ENCODE measurements at regions not wholly inside any gene's neighbourhood (a gene's known extent, or its start where the extent isn't known, plus 50 kb on each side); places are given as distances from the start of the nearest gene placed in this dataset.

- DNase-seq: no peak
These were observed 377.0 kb downstream of the ETS1 start for GRCh38 chr11:128210148-128210940.

GRCh38 chr11:128209138-128209435 is 378.3 kb downstream of the ETS1 start:
- DNase-seq: no peak

GRCh38 chr11:128208329-128209137 is 378.8 kb downstream of the ETS1 start:
- no peak for DNase-seq

- peak; percentile 9 for DNase-seq
These were observed 379.5 kb downstream of the ETS1 start for GRCh38 chr11:128207861-128208321.

- no peak for DNase-seq
These were observed 380.9 kb downstream of the ETS1 start for GRCh38 chr11:128206461-128206860.

GRCh38 chr11:128205796-128206195 is 381.6 kb downstream of the ETS1 start:
- DNase-seq: no peak

GRCh38 chr11:128204898-128205297 is 382.5 kb downstream of the ETS1 start:
- DNase-seq: no peak

- no peak for DNase-seq
These were observed 385.6 kb downstream of the ETS1 start for GRCh38 chr11:128201801-128202200.

- no peak for DNase-seq
These were observed 386.3 kb downstream of the ETS1 start for GRCh38 chr11:128201009-128201408.

- no peak for DNase-seq
These were observed 386.9 kb downstream of the ETS1 start for GRCh38 chr11:128200467-128200866.

GRCh38 chr11:128198216-128198772 is 389.1 kb downstream of the ETS1 start:
- DNase-seq: no peak

- peak; percentile 5 for DNase-seq
These were observed 391.1 kb downstream of the ETS1 start for GRCh38 chr11:128196235-128196634.

GRCh38 chr11:128195756-128196155 is 391.6 kb downstream of the ETS1 start:
- DNase-seq: no peak

GRCh38 chr11:128195057-128195751 is 392.2 kb downstream of the ETS1 start:
- peak; percentile 46 for DNase-seq

GRCh38 chr11:128194216-128194615 is 393.1 kb downstream of the ETS1 start:
- DNase-seq: peak; percentile 31

- DNase-seq: no peak
These were observed 393.7 kb downstream of the ETS1 start for GRCh38 chr11:128193615-128194014.

- DNase-seq: no peak
These were observed 397.0 kb downstream of the ETS1 start for GRCh38 chr11:128190312-128190711.

- DNase-seq: no peak
These were observed 397.5 kb downstream of the ETS1 start for GRCh38 chr11:128189823-128190222.

GRCh38 chr11:128188346-128189004 is 398.9 kb downstream of the ETS1 start:
- DNase-seq: no peak

GRCh38 chr11:128187835-128188234 is 399.5 kb downstream of the ETS1 start:
- DNase-seq: no peak

- DNase-seq: no peak
These were observed 400.0 kb downstream of the ETS1 start for GRCh38 chr11:128187377-128187776.

GRCh38 chr11:128184981-128185380 is 402.4 kb downstream of the ETS1 start:
- no peak for DNase-seq

GRCh38 chr11:128182844-128183243 is 404.5 kb downstream of the ETS1 start:
- no peak for DNase-seq
